Naive B cell (primary cell): ENCODE measurements at regions not wholly inside any gene's neighbourhood (a gene's known extent, or its start where the extent isn't known, plus 50 kb on each side); places are given as distances from the start of the nearest gene placed in this dataset.

Experiments
- ATAC-seq, 2 donors: fragments of 150-1000 bp; cut with Tn5 transposase; 2 replicates each; pipeline ENCODE4 v1.10.0; 2021; ENCODE audit warnings: low read depth in 2 of 2, mild to moderate bottlenecking in 2 of 2, moderate library complexity in 2 of 2
- DNase-seq: peaks from one replicate; pipeline ENCODE4 v3.0.0; 2022
- H3K27ac Mint-ChIP-seq, 6 donors: one replicate each; pipeline ENCODE4 v1.8.0; 2020 to 2022; ENCODE audit warnings: mild to moderate bottlenecking in 6 of 6, mixed read lengths in 6 of 6, moderate library complexity in 5 of 6, inconsistent platforms in 2 of 6
- H3K27me3 Mint-ChIP-seq, 3 donors: one replicate each; pipeline ENCODE4 v1.8.0; 2021 to 2022; ENCODE audit warnings: mixed read lengths in 3 of 3, mild to moderate bottlenecking in 1 of 3
- H3K36me3 Mint-ChIP-seq, 2 donors: one replicate each; pipeline ENCODE4 v1.8.0; 2020 to 2022; ENCODE audit warnings: mixed read lengths in 2 of 2, inconsistent platforms in 1 of 2, mild to moderate bottlenecking in 1 of 2
- H3K4me1 Mint-ChIP-seq, 3 donors: one replicate each; pipeline ENCODE4 v1.8.0; 2020 to 2022; ENCODE audit warnings: mixed read lengths in 3 of 3, inconsistent platforms in 1 of 3, mild to moderate bottlenecking in 1 of 3, moderate library complexity in 1 of 3
- H3K4me3 Mint-ChIP-seq, 8 donors: one replicate each; pipeline ENCODE4 v1.8.0; 2020 to 2022; ENCODE audit warnings: mild to moderate bottlenecking in 8 of 8, mixed read lengths in 8 of 8, moderate library complexity in 8 of 8, inconsistent platforms in 2 of 8
- H3K9me3 Mint-ChIP-seq, 7 donors: one replicate each; pipeline ENCODE4 v1.8.0; 2020 to 2022; ENCODE audit warnings: mixed read lengths in 7 of 7, mild to moderate bottlenecking in 5 of 7, inconsistent platforms in 2 of 7, moderate library complexity in 1 of 7

GRCh38 chr3:40620151-40620550 lies 95.4 kb downstream of the ZNF621 start:
- Mint-ChIP-seq H3K9me3 (peaks cover 0 to 2% (median 0%) of the 10 kb centered on the region in 7 donors), H3K4me3 (peak overlapping the region in 1 of 8 donors; percentile 37), H3K36me3 (peaks cover 3 to 7% of the 10 kb centered on the region in 2 donors), H3K27me3 (peaks cover 26 to 29% (median 28%) of the 10 kb centered on the region in 3 donors), H3K27ac (peak overlapping the region in 3 of 6 donors; percentile 83 to 92 (median 87)), H3K4me1 (peaks cover 24 to 38% (median 35%) of the 10 kb centered on the region in 3 donors)
- ATAC-seq (no peak), DNase-seq (no peak)

DNA sequence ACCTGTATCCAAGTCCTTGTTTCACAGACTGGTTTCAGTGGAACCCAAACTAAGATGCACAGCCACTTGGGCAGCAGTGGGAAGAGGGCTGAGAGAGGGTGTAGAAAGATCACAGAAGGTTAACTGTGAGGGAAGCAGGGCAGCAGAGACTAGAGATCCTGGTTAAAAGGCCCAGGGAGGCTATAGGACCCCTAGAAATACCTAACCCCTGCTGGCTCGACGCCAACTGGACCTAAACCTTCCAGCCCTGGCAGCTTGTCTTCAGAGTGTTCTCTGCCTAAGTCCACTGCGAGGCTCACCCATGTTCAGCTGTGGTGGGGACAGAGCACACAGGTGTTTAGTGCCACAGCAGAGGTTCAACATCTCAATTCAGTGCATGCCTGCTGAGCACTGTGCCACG lies 96.5 kb downstream of the ZNF621 start:
- Mint-ChIP-seq H3K9me3 (peaks cover 0 to 8% (median 5%) of the 10 kb centered on the region in 7 donors), H3K27me3 (peaks cover 16 to 18% (median 17%) of the 10 kb centered on the region in 3 donors), H3K4me3 (peak overlapping the region in 2 of 8 donors; percentile 13 to 16), H3K27ac (peak overlapping the region in 5 of 6 donors; percentile 30 to 90 (median 83)), H3K4me1 (peaks cover 22 to 27% (median 24%) of the 10 kb centered on the region in 3 donors), H3K36me3 (peaks cover 6 to 15% of the 10 kb centered on the region in 2 donors)
- ATAC-seq (no peak), DNase-seq (no peak)

- peaks cover 18 to 25% (median 21%) of the 10 kb centered on the region in 3 donors for H3K4me1 Mint-ChIP-seq
Measured at GRCh38 chr3:40623567-40623966, 98.8 kb downstream of the ZNF621 start.

DNA sequence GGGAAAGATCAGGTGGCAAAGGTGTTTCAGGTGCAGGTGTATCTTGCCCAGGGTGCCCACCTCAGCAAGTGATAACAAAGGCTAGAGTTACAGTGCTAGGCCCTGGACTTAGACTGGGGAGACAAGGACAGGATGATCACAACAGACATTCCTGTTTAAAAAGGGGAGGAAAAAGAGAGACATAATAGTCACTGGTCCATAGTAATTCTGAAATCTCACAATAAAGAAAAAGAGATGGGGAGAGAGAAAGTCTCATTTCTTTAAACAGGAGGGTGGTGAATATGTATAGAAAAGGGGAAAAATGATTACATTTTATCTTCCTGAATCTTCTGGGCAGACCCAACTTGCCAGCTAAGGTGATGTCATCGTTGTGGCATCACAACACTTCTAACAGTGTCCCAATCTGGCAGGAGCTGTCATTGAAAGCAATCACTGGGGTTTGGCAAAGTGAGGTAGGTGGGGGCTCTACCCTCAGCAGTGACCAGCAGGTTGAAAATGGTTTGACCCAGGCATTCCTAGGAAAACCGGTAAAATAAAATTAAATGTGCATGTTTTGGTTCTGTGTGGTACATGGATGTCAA lies 99.5 kb downstream of the ZNF621 start:
- H3K9me3 Mint-ChIP-seq, result peaks cover 6 to 31% (median 25%) of the 10 kb centered on the region in 7 donors
- DNase-seq, result peak; percentile 44
- no peak overlapping the region for H3K4me3 Mint-ChIP-seq
- H3K27me3 Mint-ChIP-seq, result no peaks in the 10 kb centered on the region
- peak; percentile 37 to 44 for ATAC-seq
- no peak overlapping the region for H3K27ac Mint-ChIP-seq
- peaks cover 22 to 29% (median 23%) of the 10 kb centered on the region in 3 donors for H3K4me1 Mint-ChIP-seq
- peaks cover 31 to 33% of the 10 kb centered on the region in 2 donors for H3K36me3 Mint-ChIP-seq

More at GRCh38 chr3:40623567-40623966, 98.8 kb downstream of the ZNF621 start:
- Mint-ChIP-seq H3K27ac (no peak overlapping the region), H3K27me3 (no peaks in the 10 kb centered on the region), H3K36me3 (peaks cover 24 to 26% of the 10 kb centered on the region in 2 donors), H3K9me3 (peaks cover 2 to 24% (median 18%) of the 10 kb centered on the region in 7 donors), H3K4me3 (no peak overlapping the region)
- ATAC-seq (peak; percentile 92 to 95), DNase-seq (peak; percentile 95)

DNA sequence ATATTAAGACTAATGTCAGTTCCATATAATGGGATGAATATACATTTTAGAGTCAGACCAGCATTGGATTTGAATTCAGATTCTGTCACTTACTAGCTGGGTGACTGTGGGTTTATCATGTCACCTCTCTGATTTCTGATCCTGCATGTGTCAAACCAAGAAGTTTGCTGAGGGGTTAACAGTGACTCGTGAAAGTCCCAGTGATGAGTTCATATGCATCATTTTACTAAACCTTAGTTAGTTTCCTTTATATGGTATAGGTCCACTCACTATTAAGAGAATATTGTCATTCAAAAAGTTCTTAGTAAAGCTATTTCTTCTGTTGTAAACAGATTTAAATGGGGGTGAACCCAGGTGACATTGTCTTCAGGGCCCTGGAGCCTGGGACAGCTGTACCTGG lies 102.3 kb downstream of the ZNF621 start:
- peaks cover 10 to 59% (median 49%) of the 10 kb centered on the region in 7 donors for H3K9me3 Mint-ChIP-seq
- no peak for ATAC-seq
- no peaks in the 10 kb centered on the region for H3K27me3 Mint-ChIP-seq
- H3K36me3 Mint-ChIP-seq, result peaks cover 54 to 58% of the 10 kb centered on the region in 2 donors
- H3K27ac Mint-ChIP-seq, result no peak overlapping the region
- no peak for DNase-seq
- H3K4me3 Mint-ChIP-seq, result peak overlapping the region in 2 of 8 donors; percentile 2 to 12
- peaks cover 14 to 31% (median 15%) of the 10 kb centered on the region in 3 donors for H3K4me1 Mint-ChIP-seq

DNA sequence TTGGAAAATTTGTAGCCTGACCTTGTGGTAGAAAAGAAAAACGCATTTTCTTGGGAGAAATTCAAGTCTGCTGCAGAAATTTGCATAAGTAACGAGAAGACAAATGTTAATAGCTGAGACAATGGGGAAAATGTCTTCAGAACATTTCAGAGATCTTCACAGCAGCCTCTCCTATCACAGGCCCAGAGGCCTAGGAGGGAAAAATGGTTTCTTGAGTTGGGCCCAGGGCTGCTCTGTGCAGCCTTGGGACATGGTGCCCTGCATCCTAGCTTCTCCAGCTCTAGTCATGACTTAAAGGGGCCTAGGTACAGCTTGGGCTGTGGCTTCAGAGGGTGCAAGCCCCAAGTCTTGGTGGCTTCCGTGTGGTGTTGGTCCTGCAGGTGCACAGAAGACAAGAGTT lies 104.2 kb downstream of the ZNF621 start:
- DNase-seq (no peak), ATAC-seq (no peak)
- Mint-ChIP-seq H3K4me3 (peak overlapping the region in 1 of 8 donors; percentile 30), H3K4me1 (peaks cover 14 to 31% (median 15%) of the 10 kb centered on the region in 3 donors), H3K27ac (peak overlapping the region in 1 of 6 donors; percentile 35), H3K9me3 (peaks cover 14 to 76% (median 64%) of the 10 kb centered on the region in 7 donors), H3K27me3 (no peaks in the 10 kb centered on the region), H3K36me3 (peaks cover 63 to 70% of the 10 kb centered on the region in 2 donors)

- Mint-ChIP-seq H3K4me3 (no peak overlapping the region), H3K4me1 (peaks cover 14 to 23% (median 15%) of the 10 kb centered on the region in 3 donors), H3K9me3 (peaks cover 19 to 90% (median 82%) of the 10 kb centered on the region in 7 donors), H3K27me3 (no peaks in the 10 kb centered on the region), H3K36me3 (peaks cover 61% of the 10 kb centered on the region in 2 donors), H3K27ac (peak overlapping the region in 2 of 6 donors; percentile 20 to 54)
- ATAC-seq (no peak), DNase-seq (no peak)
Measured at GRCh38 chr3:40631341-40631995, 106.7 kb downstream of the ZNF621 start.

GRCh38 chr3:40637906-40638305 lies 113.1 kb downstream of the ZNF621 start:
- Mint-ChIP-seq H3K9me3 (peaks cover 7 to 71% (median 64%) of the 10 kb centered on the region in 7 donors), H3K27ac (no peak overlapping the region), H3K4me1 (peaks cover 5 to 23% (median 9%) of the 10 kb centered on the region in 3 donors), H3K36me3 (peaks cover 33 to 34% of the 10 kb centered on the region in 2 donors), H3K27me3 (no peaks in the 10 kb centered on the region), H3K4me3 (no peak overlapping the region)
- ATAC-seq (no peak), DNase-seq (no peak)

DNA sequence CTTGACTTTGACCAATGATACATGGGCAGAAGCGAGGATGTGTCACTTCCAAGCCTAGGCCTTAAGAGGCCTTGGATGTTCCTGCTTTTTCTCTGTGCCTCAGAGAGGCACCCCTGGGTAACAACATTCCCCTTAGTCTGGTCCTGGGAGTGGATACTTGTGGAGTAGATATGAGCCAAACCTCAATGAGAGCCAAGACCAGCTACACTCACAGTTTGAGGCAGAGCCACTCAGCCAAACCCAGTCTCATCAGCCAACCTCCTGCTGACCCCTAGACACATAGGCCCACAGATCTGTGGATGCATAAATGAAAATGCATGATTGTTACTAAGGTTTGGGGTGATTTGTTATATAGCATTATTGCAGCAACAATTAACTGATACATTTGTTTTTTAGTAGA lies 114.2 kb downstream of the ZNF621 start:
- ATAC-seq (no peak), DNase-seq (no peak)
- Mint-ChIP-seq H3K27ac (peak overlapping the region in 2 of 6 donors; percentile 57 to 83), H3K4me3 (no peak overlapping the region), H3K27me3 (no peaks in the 10 kb centered on the region), H3K9me3 (peaks cover 7 to 60% (median 54%) of the 10 kb centered on the region in 7 donors), H3K4me1 (peaks cover 5 to 33% (median 20%) of the 10 kb centered on the region in 3 donors), H3K36me3 (peaks cover 31 to 33% of the 10 kb centered on the region in 2 donors)

DNA sequence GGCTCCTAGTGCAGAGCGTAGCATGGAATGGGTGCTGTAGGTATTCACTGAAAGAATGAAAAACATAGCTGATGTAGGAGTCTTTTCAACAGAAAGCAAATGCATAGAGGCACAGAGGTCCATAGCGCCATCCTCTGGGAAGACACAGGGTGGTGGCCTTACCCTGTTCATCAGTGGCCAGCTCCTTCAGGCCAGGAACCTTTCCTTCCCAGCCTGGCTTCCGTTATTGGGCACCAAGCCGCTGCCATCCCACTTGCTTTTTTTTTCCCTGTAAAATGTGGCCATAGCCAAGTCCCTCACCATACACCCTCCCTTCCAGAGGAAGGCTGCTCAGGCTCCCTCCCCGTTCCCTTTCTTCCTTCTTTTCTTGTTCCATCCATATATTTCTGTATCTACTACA lies 118.1 kb downstream of the ZNF621 start:
- ATAC-seq (no peak), DNase-seq (no peak)
- Mint-ChIP-seq H3K9me3 (peaks cover 3 to 27% (median 20%) of the 10 kb centered on the region in 7 donors), H3K27ac (peak overlapping the region in 4 of 6 donors; percentile 2 to 85 (median 38)), H3K27me3 (no peaks in the 10 kb centered on the region), H3K4me3 (no peak overlapping the region), H3K36me3 (peaks cover 23 to 40% of the 10 kb centered on the region in 2 donors), H3K4me1 (peaks cover 5 to 42% (median 36%) of the 10 kb centered on the region in 3 donors)

- Mint-ChIP-seq H3K27ac (peak overlapping the region in 4 of 6 donors; percentile 4 to 52 (median 31)), H3K4me1 (peaks cover 5 to 42% (median 25%) of the 10 kb centered on the region in 3 donors), H3K36me3 (peaks cover 6 to 20% of the 10 kb centered on the region in 2 donors), H3K9me3 (peaks cover 0 to 7% (median 3%) of the 10 kb centered on the region in 7 donors), H3K27me3 (no peaks in the 10 kb centered on the region), H3K4me3 (no peak overlapping the region)
- ATAC-seq (no peak), DNase-seq (no peak)
Measured at GRCh38 chr3:40645883-40646282, 121.1 kb downstream of the ZNF621 start.

DNA sequence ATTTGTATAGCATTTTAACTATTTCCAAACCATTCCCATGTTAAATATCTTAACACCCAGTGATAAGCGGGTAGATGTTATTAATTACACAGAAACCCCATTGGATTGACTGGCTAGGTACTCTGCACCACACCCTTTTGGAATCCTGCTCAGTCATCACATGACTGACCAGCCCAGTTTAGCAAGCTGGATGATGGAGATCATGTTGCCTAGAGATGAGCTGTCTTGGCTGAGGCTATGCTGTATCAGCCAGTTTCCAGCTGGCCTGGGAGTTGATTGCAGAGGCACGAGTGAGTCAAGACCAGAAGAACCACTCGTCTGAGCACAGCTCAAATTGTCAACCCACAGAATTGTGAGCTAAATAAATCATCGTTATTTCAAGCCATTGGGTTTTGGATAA lies 124.6 kb downstream of the ZNF621 start:
- Mint-ChIP-seq H3K27me3 (no peaks in the 10 kb centered on the region), H3K36me3 (peaks cover 14 to 20% of the 10 kb centered on the region in 2 donors), H3K4me3 (no peak overlapping the region), H3K27ac (no peak overlapping the region), H3K4me1 (peaks cover 5 to 24% (median 5%) of the 10 kb centered on the region in 3 donors), H3K9me3 (peaks cover 0 to 4% (median 0%) of the 10 kb centered on the region in 7 donors)
- DNase-seq (no peak), ATAC-seq (no peak)

GRCh38 chr3:40652072-40652471 lies 127.3 kb downstream of the ZNF621 start:
- Mint-ChIP-seq H3K27me3 (no peaks in the 10 kb centered on the region), H3K4me1 (peaks cover 9 to 21% (median 18%) of the 10 kb centered on the region in 3 donors), H3K27ac (peak overlapping the region in 3 of 6 donors; percentile 53 to 75 (median 65)), H3K36me3 (peaks cover 18 to 20% of the 10 kb centered on the region in 2 donors), H3K9me3 (peaks cover 0 to 4% (median 2%) of the 10 kb centered on the region in 7 donors), H3K4me3 (no peak overlapping the region)
- DNase-seq, result no peak
- no peak for ATAC-seq
